NCI-H460 (cell line): ENCODE measurements at regions not wholly inside any gene's neighbourhood (a gene's known extent, or its start where the extent isn't known, plus 50 kb on each side); places are given as distances from the start of the nearest gene placed in this dataset.

ENCODE experiments used
- DNase-seq: peaks from one replicate; pipeline ENCODE4 v3.0.0-alpha.2; 2016; ENCODE audit warnings: low read depth; ENCODE audit errors: extremely low read depth

DNA sequence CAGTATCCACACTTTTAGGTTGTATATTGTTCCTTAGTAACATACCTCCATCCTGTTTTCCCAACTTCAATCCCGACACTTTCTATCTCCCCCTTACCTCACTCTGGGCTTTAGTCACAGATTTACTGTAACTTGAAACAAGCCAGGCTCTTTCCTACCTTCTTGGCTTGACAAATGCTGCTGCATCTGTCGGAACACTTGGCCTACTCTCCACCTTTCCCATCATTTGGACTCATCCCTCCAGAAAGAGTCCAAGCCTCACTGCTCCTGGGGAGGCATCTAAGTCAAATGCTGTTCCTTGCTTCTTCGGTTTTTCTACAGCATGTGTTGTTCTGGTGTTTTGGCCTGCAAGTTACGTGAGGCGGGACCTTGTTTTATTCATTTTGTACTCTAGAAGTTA, 142.4 kb downstream of the DACT1 start:
- DNase-seq = no peak

DNA sequence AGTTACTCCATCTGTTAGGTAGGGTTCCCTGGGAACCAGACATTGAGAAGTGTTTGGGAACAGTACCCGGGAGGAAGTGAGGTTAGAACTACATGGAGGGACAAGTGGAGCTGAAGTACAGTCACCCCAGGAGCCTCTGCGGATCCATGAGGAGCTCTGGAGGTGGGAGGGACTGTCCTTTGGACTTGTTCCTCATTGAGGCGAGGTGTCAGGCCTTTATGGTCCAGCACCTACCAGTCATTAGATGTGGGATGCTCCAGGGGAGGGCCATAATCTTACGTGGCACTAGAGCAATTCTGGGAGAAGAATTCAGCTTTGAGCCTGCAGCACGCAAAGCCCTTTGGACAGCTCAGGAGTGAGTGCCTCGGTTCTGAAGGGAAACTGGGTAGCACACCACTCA, 142.8 kb downstream of the DACT1 start:
- no peak for DNase-seq

DNA sequence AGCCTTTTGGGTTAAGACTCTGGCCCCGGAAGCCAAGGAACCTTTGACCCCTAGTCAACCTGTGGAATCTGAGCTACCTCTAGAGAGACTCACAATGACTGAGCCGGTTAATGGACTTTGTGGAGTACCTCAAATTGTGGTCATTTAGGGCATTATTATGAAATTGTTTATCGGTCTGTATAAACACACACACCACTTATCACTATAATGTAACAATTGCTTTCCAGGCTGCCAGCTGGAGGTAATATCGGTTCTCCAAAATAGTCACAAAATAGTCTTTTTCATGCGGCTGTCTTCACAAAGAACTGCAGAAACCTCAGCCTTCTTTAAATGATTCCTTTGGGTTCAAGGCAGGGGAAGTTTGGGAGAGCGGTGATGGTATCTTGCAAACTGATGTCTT, 144.2 kb downstream of the DACT1 start:
- DNase-seq = no peak

DNA sequence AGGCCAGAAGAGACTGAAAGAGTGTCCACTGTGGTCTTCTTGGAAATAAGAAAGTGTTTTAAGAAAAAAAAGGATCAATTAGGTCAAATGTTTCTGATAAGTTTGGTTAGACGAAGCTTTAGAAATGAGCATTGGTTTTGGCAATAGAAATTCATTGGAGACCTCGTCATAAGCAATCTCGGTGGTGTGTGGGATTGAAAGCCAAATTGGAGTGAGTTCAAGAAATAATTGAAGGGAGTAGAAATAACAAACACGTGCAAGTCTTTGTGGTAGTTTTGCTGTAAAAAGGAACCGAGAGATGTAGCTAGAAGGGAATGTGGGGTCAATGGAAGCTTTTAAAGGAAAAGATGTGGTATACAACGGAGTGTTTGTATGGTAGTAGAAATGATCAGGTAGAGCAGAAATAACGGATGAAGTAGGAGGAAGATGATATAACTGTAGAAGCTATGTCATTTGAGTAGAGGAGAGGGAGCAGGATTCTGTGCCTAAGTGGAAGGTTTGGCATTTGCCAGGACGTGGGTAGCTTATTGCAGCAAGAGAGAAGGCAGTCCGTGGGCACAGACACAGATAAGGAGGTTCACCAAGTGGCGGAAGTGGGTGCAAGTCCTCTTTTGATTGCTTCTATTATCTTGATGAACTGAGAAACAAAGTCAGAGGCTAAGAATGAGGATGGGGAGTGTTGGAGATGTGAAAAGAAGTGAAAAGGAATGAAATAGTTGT, 146.2 kb downstream of the DACT1 start:
- DNase-seq = no peak

DNA sequence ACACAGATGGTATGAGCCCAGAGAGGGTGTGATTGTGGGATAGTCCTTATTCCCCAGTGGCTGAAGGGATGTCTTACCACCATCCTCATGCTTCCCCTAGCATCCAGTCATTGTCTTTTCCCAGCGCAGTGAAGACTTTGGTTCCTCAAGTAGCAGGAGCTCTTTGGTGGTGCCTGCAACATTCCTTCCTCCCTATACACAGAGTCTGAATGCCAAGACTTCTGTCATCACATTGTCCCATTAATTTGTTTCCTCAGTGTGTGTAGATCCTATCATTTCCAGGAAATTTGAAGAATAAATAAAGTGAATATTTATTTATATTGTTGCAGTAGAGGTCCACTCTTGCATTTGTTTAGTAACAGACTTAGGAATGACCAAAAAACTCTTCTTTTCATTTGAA, 147.2 kb downstream of the DACT1 start:
- DNase-seq = no peak

DNA sequence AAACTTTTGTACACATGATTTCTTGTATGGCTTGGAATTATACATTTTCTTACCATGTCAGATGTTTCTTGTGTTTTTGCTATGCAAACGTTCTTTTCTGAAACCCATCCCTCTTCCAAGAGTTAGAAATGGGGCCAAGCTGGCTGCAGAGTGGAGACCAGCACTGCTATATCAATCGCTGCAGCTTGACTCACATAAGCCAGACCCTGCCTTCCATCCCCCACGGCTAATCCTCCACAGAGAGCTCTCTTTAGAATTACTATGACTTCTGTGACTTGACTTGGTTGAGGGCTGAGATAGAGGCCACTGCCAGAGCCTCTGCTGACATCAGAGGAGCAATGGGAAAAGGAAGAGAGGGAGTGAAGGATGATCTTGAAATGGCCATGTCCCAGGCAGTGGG, 147.9 kb downstream of the DACT1 start:
- no peak for DNase-seq

DNA sequence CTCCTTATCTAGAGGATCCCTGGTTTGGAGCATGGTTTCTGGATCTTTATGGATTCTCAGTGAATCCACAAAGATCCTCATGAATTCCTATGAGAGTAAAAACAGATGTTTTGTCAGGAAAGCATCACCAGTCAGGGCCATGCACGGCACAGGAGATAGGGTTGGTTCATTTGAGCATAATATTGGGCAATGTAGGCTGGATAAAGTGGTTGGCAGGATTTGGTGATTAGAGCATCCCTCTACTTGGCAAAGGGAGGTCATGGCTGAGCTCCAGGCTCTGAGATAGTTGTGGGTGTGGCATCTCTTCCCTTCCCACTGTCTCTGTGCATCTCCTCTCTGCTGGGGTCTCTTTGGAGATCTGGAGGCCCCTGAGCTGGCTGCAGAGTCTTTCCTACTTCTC, 149.8 kb downstream of the DACT1 start:
- DNase-seq = no peak

DNA sequence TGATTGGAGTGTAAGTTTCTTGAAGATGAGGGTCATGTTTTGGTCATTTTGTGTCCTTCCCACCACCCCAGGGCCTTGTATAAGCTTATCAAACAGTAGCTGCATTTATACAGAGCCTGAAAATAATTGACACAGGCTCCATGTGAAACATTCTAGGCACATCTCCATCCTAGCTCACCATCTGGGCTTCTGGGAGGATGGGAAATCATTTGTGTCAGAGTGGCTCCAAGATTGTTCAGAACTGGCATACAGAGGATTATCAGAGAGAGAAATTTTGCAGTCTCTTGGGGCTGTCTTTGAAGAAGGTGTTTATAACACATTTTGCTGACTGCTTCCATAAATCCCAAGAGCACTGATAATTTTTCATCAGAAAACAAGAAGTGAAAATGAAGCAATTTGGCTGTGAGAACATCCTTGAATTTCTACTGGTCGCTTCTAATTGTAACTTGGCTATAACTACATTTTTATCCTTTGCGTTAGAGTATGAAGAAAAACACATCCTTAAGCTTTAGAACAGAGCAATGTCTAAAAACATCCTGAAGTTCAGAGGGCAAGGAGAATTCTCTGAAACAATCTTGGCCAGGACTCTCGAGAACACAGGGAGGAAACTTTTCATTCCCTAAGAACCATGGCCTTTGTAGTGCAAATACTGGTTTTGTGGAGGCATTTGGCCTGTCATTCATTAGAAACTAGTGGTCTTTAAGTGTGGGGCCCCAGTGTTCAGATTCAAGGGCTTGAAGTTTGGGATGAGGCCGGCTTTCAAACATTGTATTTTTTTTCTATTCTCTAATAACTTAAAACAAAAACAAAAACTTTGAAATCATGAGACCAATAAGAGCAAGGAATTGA, 151.1 kb downstream of the DACT1 start:
- DNase-seq = no peak

DNA sequence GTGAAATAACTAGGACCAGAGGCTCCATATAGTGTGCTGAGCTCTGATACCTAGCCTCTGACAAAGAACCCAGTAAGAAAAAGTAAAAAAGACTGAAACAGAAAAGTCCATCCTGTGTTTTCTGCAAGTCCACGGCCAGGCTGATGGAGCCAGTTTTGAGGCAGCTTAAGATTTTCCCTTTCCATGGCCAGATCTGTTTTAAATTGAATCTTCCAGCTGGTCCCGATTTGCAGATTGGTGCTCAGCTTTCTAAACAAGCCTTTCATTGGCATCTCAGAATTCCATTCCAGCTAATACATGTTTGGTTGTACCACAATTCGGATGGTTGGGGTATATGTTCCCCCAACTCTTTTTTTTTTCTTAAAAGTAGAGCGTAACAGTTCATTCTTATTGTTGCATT, 152.0 kb downstream of the DACT1 start:
- no peak for DNase-seq

DNA sequence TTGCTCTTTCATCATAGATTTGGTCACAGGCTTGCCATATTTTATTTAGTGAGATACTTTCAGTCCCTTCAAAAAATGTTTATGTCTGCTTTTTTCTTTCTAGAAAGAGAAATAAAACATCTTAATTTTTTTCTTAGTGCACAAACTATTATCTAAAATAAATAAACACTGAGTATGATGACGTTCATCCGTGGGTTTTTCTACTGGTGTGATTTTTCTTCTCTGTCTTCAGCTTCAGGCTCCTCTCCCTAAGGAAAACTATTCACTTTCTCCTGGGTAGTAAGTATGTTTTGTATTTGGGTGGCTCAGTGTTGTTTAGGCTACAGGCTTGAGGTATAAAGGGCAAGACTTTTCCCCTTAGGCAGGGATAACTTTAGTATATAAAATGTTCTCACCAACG, 154.7 kb downstream of the DACT1 start:
- DNase-seq = no peak

DNA sequence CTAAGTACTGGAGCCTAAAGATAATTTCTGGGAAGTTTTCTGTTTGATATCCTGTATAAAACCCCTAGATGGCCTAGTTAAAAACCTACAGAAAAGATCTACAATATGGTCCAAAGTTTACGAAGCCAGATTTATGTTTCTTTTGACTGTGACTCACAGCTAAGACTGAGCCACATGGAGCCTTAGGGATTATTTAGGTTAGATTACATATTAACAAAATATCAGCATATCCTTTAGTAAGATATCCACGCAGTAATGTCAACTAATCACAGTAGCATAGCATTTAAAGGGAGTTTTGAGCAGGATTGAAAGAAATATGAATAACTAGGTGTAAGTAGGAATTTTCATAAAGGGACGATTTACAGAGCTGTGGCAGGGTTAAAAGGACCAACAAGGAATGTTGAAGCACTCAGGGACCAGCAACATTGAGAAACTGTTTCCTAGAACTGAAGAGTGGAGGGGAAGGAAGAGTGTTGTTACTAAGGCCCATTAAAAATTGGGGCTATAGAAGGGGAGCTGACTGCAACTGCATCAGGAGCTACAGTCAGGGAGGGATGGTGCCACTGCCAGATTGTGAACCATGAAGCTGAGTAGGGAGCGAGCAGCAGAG, 155.5 kb downstream of the DACT1 start:
- no peak for DNase-seq

DNA sequence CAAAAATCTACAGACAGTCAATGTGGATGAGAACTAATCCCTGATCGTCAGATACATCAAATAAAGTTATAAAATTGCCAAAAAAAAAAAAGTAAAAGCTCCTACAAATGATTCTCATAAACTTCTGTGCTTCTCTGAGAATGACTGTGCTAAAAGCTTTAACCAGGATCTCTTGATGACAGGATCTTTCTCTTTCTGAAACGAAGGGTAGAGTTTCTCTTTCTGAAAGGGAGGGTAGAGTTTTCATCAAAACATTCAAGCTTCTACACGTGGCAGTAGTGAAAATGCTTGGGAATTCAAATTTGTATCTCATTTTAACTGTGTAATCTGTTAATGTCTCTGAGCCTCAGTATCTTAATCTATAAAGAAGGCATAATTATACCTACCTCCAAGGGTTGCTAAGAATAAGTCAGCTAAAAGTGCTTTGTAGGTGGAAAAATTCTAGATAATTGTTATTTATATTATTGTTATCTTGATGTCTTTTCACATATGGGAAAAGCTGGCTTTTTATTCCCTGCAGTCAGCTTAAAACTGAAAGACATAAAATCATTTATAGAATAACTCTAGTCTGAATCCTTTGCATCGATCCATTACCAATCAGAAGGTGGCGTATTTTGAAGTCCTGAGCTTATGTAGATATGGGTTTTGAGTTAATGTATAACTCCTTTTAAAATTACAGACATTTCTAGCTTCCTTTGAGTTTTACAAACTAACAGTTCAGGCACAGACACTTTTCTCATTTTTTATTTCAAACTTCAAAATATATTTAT, 157.4 kb downstream of the DACT1 start:
- DNase-seq = no peak

DNA sequence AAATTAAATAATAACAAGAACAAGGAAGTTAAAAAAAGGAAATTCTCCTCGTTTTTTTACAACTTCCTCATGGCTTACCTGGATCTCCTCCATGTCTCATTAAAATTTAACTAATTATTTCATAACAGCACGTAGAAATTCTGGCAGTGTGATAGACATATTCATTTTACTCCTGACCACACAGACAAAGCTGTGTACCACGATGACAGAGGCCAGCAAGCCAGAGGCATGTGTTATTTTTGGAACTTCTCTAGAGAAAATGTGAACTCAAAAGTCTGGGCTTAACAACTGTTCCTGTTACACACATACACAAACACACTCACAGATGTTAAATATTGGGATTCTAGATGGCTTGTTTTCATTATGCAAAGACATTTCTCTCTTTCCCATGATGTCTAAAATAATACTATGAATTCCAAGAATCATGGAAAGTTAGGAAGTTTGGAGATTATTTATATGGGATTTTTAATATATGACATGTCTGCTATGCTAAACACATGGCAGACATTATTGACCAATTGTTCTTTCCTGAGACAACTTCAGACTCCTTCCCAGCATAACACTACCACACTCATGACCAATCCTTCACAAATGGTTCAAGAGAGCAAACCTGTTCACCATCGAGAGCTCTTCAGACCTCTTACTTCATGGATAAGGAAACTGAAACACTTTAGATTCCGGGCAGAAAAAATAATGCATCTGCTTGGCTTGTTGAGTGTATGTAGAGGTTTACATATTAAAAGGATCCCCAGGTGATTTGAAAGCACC, 158.7 kb downstream of the DACT1 start:
- no peak for DNase-seq

DNA sequence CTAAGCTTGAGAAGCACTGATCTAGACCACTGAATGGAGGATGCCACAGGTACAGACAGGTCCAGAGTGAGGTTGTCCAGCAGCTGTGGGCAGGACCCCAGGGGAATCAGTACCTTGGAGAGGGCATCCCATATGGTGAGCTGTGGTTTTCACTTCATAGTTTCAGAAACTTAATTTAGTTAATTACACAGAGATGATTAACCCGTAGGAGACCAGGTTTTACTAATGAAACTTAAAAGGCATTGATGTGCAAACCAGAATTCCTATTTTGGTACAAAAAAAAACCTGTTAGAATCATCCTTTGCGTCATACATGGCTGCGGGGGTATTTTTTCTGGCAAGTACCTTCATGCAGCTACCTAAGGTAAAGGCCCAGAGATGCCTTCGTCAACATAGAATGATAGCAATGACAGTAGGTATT, 159.3 kb downstream of the DACT1 start:
- DNase-seq = no peak

DNA sequence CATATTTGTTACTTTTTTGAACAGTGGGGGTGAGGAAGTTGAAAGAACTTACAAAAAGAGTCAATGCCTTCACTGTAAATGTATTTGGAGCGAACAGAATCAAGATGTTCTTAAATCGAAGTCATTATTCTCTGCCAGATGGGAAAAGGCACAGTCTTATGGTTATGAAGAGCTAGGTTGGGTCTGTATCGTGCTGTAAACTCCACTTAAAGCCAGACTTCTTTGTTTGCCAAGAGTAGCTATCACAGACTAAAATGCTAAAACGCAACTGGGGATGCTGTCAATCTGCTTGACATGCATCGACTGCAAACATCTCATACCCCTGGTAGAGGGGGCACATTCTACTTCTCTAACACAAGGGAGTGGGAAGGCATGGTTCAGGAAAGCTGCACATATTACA, 160.4 kb downstream of the DACT1 start:
- no peak for DNase-seq

DNA sequence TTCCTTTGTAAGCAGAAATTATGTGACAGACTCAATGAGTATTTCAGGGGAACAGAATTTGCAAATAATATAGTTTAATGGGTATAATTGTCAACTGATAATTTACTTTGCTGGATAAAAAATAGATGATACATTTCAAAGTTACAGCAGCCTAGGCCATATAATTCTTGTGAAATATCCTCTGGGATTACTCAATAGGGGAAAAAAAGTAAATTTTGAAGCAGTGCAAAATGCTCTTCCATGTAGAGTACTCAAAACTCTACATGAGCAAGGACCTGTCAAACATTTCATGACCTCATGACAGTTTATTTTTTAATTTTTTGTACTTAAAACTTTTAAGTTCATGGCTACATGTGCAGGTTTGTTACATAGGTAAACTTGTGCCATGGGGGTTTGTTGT, 163.3 kb downstream of the DACT1 start:
- no peak for DNase-seq

DNA sequence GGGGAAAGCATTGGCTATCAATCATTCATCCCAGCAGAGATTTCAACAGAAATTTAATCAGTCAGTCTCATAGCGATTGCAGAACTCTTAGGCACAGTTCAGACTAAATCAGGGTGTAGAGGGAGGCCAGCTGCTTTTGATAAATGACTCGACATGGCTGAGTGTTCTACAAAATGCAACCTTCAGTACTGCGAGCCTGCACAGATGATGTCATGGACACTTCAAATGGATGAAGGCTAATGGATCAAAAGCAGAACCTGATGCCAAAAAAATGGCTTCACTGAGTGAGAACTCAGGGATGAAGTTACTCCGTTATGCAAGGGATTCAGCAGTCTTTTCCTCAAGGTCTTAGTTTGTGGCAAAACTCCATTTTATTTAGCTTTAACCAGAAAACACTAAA, 167.3 kb downstream of the DACT1 start:
- DNase-seq = no peak

DNA sequence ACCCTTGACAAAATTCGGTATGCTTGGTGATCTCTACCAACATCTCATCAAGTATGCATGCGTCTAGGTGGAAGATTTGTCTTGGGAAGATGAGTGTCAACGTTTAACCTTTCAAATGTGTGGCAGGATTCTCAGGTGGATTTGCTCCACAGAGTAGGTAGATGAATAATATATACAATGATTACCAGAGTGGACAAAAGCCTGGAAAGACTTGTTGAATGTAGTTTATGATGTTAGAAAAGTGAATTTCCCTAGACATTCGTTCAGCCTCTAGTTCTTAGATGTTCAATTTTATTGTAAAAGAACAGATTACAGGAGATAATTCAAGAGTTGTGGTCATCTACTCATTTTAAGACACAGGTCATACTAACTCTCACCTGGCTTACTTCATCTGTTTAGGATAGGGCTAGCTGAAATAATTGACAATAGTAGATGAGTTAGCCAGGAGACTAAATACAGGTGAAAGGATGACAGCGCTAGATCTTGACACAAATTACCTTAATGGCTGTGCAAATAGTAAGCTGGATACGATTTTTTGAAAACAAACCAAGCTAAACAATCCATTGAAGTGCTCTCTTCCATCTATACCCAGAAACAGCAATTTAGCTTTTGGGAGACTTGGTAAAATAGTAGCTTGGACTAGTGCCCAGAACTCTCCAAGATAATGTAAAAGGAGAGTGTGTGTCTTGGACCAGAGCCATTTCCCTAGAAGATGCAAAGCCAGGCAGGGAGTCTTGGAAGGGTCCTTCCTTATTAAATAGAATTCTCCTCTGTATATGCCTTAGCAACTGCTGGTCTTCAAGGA, 168.0 kb downstream of the DACT1 start:
- DNase-seq = no peak

DNA sequence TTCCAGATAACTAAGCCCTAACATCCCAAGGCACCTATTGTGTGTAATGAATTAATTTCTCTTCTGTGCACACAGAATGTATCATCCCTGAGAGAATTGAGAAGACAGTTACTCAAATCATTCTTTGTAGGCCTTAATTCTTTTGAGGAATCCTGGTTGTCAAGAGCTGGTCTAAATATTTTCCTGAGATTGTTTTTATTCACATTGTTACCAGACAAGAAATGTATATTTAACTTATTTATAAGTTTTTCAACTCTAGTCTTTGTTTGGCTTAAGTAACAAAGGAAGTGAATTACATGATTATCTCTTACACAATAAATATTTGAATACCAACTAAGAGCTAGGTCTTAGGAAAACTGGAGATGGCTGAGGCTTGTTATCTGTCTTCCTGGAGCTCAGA, 169.4 kb downstream of the DACT1 start:
- no peak for DNase-seq

DNA sequence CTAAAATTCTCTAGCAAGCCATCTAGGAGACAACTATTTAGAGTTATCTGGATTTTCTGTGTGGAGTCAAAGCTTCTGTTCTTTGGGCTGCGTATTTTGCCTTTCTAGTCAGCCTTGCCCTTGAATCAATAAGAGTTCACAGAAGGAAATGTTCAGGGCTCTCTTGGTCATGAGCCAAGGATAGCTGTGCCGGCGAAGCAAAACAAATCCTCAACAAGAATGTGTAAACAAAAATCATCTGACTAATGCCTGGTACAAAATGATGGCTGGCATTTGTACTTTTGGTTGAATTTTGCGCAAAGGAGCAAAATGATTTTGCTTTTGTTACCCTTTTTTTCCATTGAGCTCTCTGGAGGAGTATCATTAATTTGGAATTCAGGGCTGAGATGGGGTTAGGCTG, 171.1 kb downstream of the DACT1 start:
- no peak for DNase-seq
